Activated T-cell treated with anti-CD3 and anti-CD28 coated beads for 24 hours (primary cell): ENCODE measurements at regions not wholly inside any gene's neighbourhood (a gene's known extent, or its start where the extent isn't known, plus 50 kb on each side); places are given as distances from the start of the nearest gene placed in this dataset.

ENCODE experiments used
- DNase-seq: peaks from one replicate; pipeline ENCODE4 v3.0.0-alpha.2; 2020; ENCODE audit warnings: low read depth

GRCh38 chr10:10850214-10850613 lies 167.5 kb upstream of the CELF2 start:
- DNase-seq, result no peak

GRCh38 chr10:10852464-10852863 lies 165.2 kb upstream of the CELF2 start:
- no peak for DNase-seq

GRCh38 chr10:10853954-10854353 lies 163.7 kb upstream of the CELF2 start:
- no peak for DNase-seq

DNA sequence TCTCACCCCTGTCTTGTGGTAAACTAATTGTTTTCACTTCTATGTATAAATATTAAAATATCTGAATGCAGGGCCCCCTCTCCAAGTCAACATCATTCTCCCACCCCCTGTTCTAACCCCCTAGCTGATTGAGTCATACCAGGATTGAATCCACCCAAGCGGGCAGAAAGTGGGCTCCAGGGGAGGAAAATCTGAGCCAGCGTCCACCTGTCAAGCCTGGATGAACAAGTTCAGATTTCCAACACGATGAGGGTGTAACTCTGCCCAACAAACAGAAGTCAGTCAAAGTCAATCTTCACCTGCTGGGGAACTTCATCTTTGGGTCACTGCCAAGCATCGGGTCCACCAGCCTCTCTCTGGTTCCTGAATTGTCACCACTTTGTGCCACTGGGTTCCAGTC lies 162.9 kb upstream of the CELF2 start:
- DNase-seq, result no peak

- no peak for DNase-seq
Measured at GRCh38 chr10:10855151-10855581, 162.5 kb upstream of the CELF2 start.

GRCh38 chr10:10860455-10860976 lies 157.2 kb upstream of the CELF2 start:
- DNase-seq, result no peak

DNA sequence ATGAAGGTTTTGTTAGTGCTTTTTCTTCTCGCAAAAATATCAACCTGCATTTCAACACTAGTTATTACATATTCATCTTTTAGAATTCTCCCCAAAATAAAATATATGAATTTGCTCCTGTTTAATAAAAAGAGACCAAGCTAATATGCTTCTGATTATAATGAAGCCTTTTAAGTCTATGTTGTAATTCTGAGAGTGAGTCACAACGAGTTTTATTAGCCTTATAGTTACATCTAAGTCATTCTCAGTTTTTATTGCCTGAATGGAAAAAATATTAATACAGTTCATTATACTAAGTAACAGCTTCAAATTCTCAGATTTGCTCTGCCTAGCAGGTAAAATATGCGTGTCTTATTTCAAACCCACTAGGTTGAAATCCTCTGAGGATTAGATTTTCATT lies 152.4 kb upstream of the CELF2 start:
- no peak for DNase-seq

- no peak for DNase-seq
Measured at GRCh38 chr10:10865913-10866312, 151.8 kb upstream of the CELF2 start.

GRCh38 chr10:10869592-10869991 lies 148.1 kb upstream of the CELF2 start:
- DNase-seq, result no peak

- no peak for DNase-seq
Measured at GRCh38 chr10:10870523-10871241, 147.0 kb upstream of the CELF2 start.

DNA sequence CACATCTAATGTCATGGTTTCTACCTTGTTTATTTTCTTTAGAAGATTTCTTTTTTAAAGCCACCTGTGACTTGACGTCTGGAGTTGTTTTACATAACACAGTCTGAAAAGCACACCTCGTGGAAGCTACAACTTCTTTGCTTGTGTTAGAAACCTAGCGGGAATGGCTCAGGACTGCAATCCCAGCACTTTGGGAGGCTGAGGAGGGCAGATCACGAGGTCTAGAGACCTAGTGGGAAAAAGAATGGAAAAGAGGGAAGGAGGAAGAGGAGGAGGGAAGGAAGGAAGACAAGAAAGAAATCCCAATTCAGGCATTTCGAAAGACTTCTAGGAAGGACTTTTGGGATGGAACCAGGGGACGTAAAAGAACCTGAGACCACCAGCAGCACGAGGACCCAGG lies 146.3 kb upstream of the CELF2 start:
- DNase-seq, result no peak

- no peak for DNase-seq
Measured at GRCh38 chr10:10872035-10872673, 145.5 kb upstream of the CELF2 start.

DNA sequence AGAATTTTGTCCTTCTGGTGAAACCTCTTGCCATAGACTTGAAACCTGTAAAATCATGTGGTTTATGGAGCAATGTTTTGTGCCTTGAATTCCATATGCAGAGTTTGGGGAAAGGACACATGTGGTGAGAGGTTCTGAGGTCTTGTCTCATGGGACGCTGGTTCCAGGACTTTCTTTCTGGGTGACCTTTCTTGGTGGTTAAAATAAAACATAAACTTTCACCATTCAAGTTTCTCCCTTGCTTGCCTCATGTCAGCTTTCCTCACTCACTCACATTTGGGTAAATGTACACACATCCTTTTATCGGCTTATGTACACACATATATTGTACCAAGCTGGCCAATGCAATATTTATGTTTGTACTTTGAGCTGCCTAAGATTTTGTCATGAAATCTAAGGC lies 144.9 kb upstream of the CELF2 start:
- no peak for DNase-seq

GRCh38 chr10:10873289-10873688 lies 144.4 kb upstream of the CELF2 start:
- DNase-seq, result no peak

- no peak for DNase-seq
Measured at GRCh38 chr10:10873915-10874314, 143.8 kb upstream of the CELF2 start.

DNA sequence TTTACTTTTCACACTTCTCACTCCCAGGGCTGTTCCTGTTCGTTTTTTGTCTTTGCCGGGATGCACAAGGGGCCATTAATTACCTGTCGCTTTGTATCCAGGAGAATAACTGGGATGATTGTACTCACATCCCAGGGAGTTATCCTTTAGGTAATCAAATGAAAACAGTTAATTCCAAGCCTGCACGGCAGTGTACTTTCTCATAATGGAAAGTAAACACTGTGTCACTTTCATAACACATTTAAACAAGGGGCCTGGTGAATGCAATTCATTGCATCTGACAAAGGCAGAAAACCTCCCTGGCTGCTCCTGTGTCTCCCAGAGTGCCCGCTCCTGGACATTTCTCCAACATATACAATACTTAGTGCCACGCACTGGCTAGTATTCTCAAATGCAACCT lies 138.7 kb upstream of the CELF2 start:
- DNase-seq, result no peak

DNA sequence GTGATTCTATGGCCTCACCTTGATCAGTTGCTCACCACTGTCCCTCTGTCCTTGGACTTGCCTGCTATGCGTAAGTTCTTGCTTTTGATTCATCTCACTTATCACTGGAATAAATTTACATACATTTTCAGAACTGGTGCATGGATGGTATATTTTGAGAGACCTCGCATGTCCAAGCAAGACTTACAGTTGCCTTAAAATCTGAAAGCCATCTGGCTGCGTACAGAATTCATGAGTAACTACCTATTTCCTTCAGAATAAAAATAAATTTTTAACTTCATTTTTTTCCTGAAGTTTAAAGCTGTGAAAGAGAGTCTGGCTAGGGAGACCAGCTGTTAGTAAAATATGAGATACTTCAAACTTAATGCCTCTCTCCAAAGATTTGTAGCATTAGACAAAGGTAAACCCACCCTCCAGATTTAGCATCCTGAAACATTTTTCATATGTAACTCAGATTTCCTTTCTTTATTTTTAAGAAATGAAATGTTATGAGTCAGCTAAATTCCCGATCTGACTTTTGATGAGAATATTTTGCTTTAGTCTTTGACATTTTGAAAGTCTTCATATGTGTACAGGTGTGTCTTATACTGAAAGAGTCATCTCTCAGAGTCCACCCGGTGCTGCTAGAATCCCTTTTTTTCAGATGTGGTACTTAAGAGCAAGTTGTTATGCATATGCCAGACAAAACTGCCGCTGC lies 136.4 kb upstream of the CELF2 start:
- no peak for DNase-seq

DNA sequence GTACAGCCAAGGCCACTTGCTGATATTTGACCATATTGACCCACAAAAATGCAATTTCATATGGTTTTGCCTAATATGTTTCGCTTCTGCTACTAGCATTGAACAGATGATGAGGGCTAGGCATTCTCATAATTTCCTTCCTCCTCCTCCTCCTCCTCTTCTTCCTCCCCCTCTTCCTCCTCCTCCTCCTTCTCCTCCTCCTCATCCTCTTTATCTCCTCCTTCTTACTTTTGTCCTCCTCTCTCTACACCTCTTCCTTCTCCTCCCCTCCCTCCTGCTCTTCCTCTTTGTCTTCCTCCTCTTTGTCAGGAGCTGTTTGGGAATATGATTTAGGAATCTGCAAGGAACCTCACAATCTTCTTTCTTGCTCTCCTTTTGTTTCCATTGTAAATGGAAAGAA lies 133.9 kb upstream of the CELF2 start:
- no peak for DNase-seq

DNA sequence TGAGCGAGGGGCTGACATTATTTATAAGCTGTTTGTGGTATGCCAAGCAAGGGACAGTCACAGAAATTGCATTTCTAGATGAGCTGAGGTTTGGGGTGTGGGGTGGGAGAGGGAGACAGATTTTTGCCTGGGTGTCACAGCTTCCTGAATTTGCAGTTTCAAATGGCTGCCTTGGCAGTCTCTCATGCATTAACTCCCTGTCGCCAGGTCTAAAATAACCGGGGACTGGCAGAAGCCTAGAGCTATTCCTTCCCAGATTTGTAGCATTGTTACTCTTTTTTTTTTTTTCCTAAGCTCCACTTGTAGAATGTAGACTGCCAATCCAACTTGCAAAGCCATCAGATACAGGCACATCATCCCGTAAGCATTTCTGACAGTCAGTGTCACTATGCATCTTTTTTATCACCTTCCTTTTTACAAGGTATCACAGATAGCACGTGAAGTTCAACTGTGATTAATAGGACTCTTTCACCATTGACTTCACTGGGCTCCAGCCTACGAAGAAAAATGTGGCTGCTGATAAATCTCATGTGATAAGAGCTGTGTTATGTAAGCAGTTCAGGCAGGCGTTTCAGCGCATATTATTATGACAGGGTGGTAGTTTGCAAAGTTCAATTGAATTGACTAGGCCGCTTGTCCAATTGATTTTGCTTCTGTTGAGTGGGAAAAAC lies 130.7 kb upstream of the CELF2 start:
- no peak for DNase-seq

GRCh38 chr10:10891124-10892082 lies 126.3 kb upstream of the CELF2 start:
- no peak for DNase-seq

- DNase-seq, result no peak
Measured at GRCh38 chr10:10892290-10892875, 125.3 kb upstream of the CELF2 start.
